HEK293 (cell line): ENCODE measurements at regions not wholly inside any gene's neighbourhood (a gene's known extent, or its start where the extent isn't known, plus 50 kb on each side); places are given as distances from the start of the nearest gene placed in this dataset.
"Not testable (repeated sequence)": the region's sequence is repeated elsewhere in the genome, so short reads cannot be mapped to it uniquely, and the experiment has no call there.

Experiments used
- GFI1B ChIP-seq: fragments of 450-650 bp; formaldehyde crosslinking; IDR thresholded peaks from 2 replicates; pipeline ENCODE4 v1.5.1; 2016; ENCODE audit warnings: missing biosample characterization, missing genetic modification characterization
- SETDB1 ChIP-seq: IDR thresholded peaks from one replicate; pipeline ENCODE4 v1.6.1; 2017; ENCODE audit warnings: mild to moderate bottlenecking, low read length, moderate library complexity, mixed read lengths; ENCODE audit not compliant: insufficient read length
- ZNF10 ChIP-seq: fragments of 450-650 bp; formaldehyde crosslinking; IDR thresholded peaks from 2 replicates; pipeline ENCODE4 v1.5.1; 2017; ENCODE audit warnings: missing biosample characterization, missing genetic modification characterization
- ZNF140 ChIP-seq: fragments of 450-650 bp; formaldehyde crosslinking; IDR thresholded peaks from 2 replicates; pipeline ENCODE4 v1.5.1; 2016; ENCODE audit warnings: missing biosample characterization, missing genetic modification characterization
- ZNF274 ChIP-seq, 2 experiments: fragments of 200-500 bp in 1 of 2; fragments of 450-650 bp in 1 of 2; sonication (Bioruptor generic) in 1 of 2; formaldehyde crosslinking in 1 of 2; IDR thresholded peaks; 2 replicates each; pipeline versions ENCODE4 v1.5.1 to v1.6.1; 2014 to 2016; ENCODE audit warnings: borderline replicate concordance in 1 of 2, inconsistent platforms in 1 of 2, low read length in 1 of 2, missing biosample characterization in 1 of 2, missing genetic modification characterization in 1 of 2
- ZNF664 ChIP-seq: fragments of 450-650 bp; formaldehyde crosslinking; IDR thresholded peaks from 2 replicates; pipeline ENCODE4 v1.5.1; 2016; ENCODE audit warnings: missing biosample characterization, missing genetic modification characterization
- ZNF776 ChIP-seq: fragments of 450-650 bp; formaldehyde crosslinking; IDR thresholded peaks from 2 replicates; pipeline ENCODE4 v1.5.0; 2017; ENCODE audit warnings: missing biosample characterization, missing genetic modification characterization, borderline replicate concordance
- ZNF791 ChIP-seq: fragments of 450-650 bp; formaldehyde crosslinking; IDR thresholded peaks from 2 replicates; pipeline ENCODE4 v1.5.1; 2016; ENCODE audit warnings: missing biosample characterization, missing genetic modification characterization
- TF ChIP-seq, protein P1 (sequence below): fragments of 450-650 bp; formaldehyde crosslinking; IDR thresholded peaks from 2 replicates; pipeline ENCODE4 v1.5.1; 2016; ENCODE audit warnings: missing biosample characterization, missing genetic modification characterization
- TF ChIP-seq, protein P2 (sequence below): fragments of 450-650 bp; formaldehyde crosslinking; IDR thresholded peaks from 2 replicates; pipeline ENCODE4 v1.5.1; 2016; ENCODE audit warnings: missing biosample characterization, missing genetic modification characterization
- TF ChIP-seq, protein P3 (sequence below): fragments of 450-650 bp; formaldehyde crosslinking; IDR thresholded peaks from 2 replicates; pipeline ENCODE4 v1.5.1; 2016; ENCODE audit warnings: missing biosample characterization, missing genetic modification characterization
- TF ChIP-seq, protein P4 (sequence below): fragments of 450-650 bp; formaldehyde crosslinking; IDR thresholded peaks from 2 replicates; pipeline ENCODE4 v1.5.1; 2016; ENCODE audit warnings: missing biosample characterization, missing genetic modification characterization

DNA sequence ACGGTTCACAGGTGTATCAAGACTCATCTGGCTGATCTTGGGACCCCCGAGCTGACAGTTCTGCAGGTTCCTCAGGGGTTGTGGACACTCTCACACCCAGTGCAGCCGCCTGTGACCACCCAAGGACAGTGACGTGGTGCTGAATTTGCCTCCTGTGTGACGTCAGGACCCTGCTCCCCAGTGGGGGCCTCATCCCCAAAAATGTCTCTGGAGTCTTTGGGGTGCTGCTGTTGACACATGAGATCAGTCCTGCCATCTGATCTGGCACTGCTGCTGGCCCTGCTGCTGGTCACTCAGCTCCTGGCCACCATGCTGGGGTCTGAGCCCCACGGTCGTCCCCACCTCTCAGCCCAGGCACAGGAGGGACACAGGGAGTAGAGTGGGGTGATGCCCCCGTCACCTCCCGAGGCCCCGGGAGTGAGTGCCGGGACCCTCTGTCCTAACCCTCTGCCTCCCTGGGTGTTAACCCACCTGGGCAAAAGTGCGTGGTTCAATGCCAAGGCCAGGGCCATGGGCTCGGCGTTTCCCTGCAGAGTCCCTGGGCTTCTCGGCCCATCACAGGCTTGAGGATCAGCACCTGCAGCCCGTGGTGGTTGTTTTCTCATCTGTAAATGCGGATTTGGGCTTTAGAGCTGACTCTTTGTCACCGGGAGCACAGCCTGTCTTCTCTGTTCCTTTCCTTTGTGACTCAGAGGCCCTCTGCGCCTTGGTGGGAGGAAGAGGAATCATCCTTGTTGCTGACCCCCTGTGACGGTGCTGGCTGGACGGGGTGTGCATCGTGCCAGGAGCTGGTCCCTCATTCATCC lies 366.0 kb upstream of the SFSWAP start:
- TF ChIP-seq ZNF274 (IDR thresholded peaks at IDR 0.05; ENCODE audit: low read length); ZNF274 (tag by site-specific recombination; IDR thresholded peaks at IDR 0.05; ENCODE audit: borderline replicate concordance); ZNF10; ZNF791 (tag by site-specific recombination); SETDB1; ZNF776 (tag by site-specific recombination); ZNF140 (tag by site-specific recombination); GFI1B (tag by site-specific recombination); ZNF664 (tag by site-specific recombination): not testable (repeated sequence)
- TF ChIP-seq, protein P1, sequence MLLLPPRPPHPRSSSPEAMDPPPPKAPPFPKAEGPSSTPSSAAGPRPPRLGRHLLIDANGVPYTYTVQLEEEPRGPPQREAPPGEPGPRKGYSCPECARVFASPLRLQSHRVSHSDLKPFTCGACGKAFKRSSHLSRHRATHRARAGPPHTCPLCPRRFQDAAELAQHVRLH (tag by site-specific recombination), result not testable (repeated sequence)
- TF ChIP-seq, protein P2, sequence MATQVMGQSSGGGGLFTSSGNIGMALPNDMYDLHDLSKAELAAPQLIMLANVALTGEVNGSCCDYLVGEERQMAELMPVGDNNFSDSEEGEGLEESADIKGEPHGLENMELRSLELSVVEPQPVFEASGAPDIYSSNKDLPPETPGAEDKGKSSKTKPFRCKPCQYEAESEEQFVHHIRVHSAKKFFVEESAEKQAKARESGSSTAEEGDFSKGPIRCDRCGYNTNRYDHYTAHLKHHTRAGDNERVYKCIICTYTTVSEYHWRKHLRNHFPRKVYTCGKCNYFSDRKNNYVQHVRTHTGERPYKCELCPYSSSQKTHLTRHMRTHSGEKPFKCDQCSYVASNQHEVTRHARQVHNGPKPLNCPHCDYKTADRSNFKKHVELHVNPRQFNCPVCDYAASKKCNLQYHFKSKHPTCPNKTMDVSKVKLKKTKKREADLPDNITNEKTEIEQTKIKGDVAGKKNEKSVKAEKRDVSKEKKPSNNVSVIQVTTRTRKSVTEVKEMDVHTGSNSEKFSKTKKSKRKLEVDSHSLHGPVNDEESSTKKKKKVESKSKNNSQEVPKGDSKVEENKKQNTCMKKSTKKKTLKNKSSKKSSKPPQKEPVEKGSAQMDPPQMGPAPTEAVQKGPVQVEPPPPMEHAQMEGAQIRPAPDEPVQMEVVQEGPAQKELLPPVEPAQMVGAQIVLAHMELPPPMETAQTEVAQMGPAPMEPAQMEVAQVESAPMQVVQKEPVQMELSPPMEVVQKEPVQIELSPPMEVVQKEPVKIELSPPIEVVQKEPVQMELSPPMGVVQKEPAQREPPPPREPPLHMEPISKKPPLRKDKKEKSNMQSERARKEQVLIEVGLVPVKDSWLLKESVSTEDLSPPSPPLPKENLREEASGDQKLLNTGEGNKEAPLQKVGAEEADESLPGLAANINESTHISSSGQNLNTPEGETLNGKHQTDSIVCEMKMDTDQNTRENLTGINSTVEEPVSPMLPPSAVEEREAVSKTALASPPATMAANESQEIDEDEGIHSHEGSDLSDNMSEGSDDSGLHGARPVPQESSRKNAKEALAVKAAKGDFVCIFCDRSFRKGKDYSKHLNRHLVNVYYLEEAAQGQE (tag by site-specific recombination), result not testable (repeated sequence)
- TF ChIP-seq, protein P3, sequence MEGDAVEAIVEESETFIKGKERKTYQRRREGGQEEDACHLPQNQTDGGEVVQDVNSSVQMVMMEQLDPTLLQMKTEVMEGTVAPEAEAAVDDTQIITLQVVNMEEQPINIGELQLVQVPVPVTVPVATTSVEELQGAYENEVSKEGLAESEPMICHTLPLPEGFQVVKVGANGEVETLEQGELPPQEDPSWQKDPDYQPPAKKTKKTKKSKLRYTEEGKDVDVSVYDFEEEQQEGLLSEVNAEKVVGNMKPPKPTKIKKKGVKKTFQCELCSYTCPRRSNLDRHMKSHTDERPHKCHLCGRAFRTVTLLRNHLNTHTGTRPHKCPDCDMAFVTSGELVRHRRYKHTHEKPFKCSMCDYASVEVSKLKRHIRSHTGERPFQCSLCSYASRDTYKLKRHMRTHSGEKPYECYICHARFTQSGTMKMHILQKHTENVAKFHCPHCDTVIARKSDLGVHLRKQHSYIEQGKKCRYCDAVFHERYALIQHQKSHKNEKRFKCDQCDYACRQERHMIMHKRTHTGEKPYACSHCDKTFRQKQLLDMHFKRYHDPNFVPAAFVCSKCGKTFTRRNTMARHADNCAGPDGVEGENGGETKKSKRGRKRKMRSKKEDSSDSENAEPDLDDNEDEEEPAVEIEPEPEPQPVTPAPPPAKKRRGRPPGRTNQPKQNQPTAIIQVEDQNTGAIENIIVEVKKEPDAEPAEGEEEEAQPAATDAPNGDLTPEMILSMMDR (tag by site-specific recombination), result not testable (repeated sequence)
- TF ChIP-seq, protein P4, sequence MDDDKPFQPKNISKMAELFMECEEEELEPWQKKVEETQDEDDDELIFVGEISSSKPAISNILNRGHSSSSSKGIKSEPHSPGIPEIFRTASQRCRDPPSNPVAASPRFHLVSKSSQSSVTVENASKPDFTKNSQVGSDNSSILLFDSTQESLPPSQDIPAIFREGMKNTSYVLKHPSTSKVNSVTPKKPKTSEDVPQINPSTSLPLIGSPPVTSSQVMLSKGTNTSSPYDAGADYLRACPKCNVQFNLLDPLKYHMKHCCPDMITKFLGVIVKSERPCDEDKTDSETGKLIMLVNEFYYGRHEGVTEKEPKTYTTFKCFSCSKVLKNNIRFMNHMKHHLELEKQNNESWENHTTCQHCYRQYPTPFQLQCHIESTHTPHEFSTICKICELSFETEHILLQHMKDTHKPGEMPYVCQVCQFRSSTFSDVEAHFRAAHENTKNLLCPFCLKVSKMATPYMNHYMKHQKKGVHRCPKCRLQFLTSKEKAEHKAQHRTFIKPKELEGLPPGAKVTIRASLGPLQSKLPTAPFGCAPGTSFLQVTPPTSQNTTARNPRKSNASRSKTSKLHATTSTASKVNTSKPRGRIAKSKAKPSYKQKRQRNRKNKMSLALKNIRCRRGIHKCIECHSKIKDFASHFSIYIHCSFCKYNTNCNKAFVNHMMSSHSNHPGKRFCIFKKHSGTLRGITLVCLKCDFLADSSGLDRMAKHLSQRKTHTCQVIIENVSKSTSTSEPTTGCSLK, result not testable (repeated sequence)
